GM21619 (cell line): ENCODE measurements at regions not wholly inside any gene's neighbourhood (a gene's known extent, or its start where the extent isn't known, plus 50 kb on each side); places are given as distances from the start of the nearest gene placed in this dataset.
"Not testable (repeated sequence)": the region's sequence is repeated elsewhere in the genome, so short reads cannot be mapped to it uniquely, and the experiment has no call there.

Experiments used
- ATAC-seq: cut with Tn5 transposase; IDR thresholded peaks from one replicate; pipeline ENCODE4 v1.9.1; 2021; ENCODE audit not compliant: unreplicated experiment

DNA sequence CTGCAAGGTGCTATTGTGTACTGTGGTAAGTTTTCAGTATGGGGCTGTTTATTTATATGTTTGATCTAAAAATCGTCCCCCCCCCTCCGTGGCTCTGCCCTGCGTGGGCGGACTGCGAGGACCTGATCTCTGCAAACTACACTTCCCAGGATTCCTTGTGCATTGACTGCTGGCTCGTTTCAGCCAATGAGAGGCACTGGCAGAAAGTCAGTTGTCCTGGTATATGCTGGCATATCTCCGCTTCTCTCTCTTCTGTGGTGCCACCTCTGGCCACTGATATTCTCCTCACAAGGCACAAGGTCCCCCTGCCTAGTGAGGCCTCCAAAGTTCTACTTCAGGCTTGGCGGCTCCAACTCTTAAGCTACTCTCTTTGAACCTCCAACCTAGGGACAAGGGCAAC lies 168.8 kb upstream of the ZFP42 start:
- no peak for ATAC-seq

DNA sequence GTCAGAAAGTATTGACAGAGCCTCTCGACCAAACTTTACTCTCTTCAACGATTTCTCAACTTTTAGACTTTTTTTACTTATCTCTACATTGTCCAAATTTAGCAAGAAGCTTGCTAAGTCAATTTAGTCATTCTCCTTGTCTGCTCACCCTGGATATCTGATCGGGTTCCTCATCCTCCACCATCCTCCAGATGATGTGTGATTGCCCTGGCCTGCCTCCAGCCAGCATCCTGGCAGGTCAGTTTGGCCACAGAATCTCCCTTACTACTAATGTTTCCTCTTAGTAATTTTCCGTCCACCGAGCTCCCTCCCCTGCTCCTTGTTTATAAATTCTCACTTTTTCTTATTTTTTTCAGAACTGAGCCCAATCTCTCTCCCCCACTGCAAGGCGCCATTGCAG lies 167.9 kb upstream of the ZFP42 start:
- no peak for ATAC-seq

DNA sequence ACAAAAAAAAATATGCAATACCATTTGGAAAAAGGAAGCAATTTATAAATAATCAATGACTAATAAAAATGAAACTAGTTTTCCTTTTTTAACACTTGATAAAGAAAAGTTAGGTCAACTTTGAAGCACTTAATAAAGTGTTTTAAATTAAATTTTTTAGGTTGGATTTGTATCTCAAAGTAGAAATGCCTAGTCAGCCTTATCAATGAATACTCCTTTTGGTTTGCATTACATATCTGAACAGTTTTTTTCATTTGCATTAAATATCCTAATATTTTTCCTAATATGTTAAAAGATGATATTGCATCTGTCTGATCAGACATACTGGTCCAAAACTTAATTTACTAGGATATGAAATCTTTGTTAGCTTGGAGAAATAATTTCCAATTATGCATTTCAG lies 155.8 kb upstream of the ZFP42 start:
- ATAC-seq = no peak

DNA sequence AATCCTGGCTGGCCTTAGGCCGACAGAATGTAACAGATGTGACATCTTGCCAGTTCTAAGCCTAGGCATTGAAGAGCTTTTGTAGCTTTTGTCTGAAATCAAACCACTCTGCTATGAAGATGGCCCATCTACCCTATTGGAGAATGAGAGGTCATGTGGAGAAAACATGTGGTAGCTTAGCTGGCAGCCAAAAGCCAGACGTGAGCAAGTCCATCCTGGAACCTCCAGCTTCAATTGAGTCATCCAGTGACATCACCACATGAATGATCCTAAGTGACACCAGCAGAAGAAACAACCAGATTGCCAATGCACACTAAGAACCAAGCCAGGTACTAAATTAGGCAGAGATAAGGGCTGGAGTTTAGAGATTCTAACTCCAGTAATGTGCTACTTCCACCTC lies 154.8 kb upstream of the ZFP42 start:
- ATAC-seq = no peak

DNA sequence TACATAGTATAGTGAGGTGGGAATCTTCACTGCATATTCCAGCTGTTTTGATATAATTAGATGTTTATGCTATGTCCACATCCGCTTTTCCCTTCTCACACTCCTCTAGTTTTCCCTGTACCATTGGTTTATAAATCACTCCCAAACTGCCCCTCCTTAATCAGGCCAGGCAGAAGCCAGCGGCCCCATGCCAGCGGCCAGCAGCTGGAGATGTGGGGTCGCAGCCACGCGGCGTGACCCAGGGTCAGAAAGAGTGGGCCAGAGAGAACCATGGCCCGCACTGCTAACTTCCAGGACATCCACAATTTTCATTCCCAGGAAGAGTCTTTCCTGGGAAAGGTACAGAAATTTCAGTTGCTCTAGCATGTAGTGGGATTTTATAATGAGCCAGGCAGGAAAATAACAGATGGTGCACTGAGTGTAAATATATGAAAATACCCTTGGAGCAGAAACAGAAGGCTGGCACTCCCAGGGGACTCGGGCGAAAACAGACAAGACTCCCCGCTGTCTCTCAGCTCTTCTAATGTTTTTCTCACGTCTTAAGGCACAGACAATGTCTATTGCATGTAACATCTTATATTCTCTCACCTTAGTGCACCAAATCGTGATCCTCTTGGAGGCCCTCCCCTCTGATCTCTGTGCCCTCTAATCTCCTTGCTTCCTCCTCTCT lies 145.9 kb upstream of the ZFP42 start:
- ATAC-seq = no peak

DNA sequence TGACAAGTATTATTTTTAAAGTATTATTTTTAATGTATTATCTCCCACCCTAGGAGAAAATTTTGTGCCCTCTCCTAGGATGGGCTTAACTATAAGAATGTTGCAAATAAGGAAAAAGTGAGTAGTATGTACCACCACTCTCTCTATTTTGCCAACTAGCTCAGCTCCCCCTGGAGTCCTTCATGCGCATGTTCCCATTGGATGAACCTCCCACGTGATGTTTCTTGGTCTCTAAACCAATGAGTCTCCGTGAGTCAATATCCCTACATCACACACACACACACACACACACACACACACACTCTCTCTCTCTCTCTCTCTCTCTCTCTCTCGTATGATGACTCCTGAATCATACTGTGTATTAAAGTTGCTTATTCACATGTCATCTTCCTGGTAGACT lies 129.7 kb upstream of the ZFP42 start:
- no peak for ATAC-seq

DNA sequence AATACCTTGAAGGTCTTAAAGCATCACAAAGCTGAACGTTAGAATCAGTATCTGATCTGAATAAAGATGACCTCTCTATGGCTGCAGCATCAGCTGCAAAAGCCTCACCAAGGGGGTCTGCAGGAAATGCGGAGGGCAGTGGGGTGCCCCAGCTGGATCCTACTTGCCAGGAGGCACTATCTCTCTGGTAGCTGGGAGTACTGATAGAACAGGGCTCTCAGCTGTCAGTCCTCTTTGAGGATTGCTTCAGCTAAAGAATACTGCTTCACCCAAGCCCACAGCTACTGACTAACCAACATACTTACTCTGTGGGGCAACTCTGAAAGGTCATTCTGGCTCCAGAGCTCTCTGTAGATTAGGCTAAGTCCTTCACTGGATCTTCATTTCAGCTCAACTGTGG lies 112.5 kb upstream of the ZFP42 start:
- ATAC-seq = no peak

DNA sequence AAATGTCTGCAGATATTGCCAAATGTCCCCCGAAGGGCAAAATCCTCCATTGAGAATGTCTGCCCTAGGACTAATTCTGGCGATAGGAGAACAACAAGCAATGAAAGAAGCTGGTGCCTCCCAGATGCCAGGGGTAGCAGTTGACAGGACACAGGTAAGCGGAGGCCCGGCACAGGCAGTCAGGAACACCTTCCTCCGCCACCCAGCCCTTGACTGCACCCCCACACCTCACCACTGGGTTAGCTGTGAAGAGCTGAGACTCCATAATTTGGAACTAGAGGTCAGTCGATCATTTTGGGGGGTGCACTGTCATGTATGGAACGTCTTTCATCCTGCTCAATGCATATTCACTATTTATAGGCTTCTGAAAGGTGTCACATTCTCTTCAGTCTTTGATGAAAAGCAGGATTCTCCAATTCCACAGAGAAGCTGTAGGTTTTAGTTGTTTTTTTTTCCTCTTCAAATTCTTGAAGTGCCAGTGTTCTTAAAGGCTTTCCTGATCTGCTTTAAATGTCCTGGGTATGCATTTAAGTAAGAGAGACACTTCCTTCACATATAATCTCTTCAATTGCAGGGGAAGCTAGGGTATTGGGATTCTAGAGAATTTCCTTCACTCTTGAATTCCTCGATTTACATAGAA lies 111.6 kb upstream of the ZFP42 start:
- ATAC-seq = no peak

DNA sequence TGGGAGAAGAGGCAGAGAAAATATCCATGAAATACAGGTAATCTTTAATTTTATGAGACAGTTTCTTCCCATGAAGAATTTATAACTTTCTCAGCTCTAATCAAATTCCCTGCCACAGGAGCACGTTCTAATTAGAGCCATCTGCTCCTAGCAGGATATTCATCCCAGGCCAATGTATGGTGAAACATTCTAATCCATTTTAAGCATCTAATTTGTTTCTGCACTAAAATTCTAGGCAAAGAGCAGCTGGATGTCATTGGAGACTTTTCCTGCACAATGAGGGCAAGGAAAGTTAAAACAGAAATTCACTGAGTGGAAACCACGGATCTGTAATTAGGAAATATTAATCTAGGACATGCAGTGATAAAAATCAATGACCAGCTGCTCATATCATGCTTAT lies 107.7 kb upstream of the ZFP42 start:
- ATAC-seq = no peak

DNA sequence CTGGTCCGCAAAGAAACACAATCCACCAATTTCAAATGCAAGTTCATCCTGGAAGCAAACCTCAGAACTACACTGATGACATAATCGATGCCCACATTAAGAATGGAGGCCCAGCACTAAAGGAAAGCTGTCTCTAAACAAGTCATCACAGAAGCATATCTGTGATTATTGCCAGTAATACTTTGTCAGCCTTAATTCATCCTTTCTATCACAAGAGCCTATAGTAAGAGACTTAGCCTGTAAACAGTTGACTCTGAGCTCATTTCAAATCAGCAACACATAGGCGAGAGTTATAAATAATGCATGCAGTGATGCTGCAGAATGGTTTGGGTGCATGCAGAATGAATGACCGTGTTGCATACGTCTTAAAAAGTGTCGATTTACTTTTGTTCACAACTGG lies 105.9 kb upstream of the ZFP42 start:
- no peak for ATAC-seq

DNA sequence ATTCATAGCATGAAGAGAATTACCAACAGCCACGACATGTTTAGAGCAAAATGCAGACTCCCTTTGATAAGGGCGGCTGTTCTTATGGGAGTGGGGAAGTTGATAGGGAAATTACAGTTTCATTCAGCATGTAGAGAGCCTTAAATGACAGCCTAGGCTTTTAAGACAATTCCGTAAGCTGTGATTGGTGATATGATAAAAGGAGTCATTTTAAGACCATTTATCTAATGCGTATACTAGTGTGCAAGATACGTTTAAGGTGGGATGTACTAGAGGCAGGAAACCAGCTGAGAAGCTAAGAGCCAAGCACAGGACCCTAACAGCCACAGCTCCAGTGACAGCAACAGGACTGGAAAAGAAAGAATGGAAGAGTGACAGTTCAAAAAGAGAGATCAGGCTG lies 102.2 kb upstream of the ZFP42 start:
- ATAC-seq = no peak

DNA sequence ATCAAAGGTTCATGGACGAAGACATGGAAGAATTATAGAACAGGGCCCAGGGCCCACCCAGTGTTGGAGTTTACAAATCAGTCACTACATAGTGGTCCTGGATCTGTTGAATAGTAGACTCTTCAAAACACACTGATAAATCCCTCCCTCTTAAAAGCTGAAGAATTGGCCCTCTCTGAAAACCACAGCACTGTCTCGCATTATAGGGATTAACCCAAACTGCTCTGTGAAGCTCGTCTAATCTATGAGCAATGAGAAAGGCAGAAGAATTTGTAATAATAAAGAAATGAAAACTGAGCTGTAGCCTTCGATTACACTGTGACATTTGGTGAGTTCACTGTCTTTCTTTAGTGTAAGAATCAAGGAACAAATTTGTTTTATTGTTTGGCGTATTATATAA lies 92.5 kb upstream of the ZFP42 start:
- ATAC-seq = no peak

DNA sequence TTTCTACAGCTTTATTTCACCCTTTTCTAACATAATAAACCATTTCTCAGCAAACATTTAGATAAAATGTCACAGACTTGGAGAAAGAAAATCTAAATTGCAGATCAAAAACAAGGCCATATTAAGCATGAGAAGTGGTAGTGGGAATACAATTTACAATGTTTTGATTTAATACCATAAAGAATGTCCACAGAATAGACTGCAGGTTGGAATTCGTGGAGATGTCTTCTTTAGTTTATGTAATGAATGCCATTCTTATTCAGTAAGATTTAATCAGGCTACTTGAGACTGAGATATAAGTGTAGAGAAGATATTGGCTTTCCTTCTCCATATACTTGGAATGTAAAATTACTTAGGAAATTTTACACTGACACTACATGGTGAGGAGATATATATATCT lies 91.9 kb upstream of the ZFP42 start:
- ATAC-seq = no peak

DNA sequence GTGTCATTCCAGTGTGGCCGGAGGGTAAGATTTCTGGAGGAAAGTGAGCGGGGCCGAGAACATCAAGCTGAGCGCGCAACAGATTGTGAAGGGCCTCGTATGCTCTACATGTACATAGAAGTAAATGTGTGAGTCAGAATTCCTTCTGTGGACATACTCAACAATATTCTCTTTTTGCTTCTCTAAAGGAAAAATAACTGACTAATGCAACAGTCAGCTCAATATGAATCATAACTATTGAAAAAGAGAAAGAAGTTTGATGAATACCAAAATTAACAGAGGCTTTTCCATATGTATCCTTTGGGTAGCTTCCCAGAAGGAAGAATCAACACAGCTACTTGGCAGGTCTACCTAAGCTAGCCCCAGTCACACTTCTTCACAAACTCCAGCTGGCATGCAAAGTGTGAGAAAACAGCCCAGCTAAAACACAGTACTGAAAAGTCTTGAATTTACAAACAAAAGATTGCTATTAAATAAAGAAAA lies 87.5 kb upstream of the ZFP42 start:
- no peak for ATAC-seq

DNA sequence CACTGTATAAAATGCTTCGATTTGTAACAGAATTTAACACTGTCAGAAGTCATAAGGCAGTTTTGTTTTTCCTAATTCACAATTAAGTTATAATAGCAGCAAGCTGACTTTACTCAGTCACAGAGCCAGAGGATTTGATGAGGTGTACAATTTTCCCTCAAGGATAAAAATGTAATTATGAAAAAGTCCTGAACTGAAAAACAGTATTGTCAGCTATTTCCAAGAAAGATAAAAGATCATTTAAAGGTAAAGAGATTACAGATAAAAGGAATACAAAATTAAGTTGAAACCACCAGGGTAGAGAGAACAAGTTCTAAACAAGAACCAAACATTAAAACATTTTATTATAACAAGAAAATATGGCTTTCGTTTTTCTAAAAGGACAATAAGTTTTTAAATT lies 86.8 kb upstream of the ZFP42 start:
- no peak for ATAC-seq

DNA sequence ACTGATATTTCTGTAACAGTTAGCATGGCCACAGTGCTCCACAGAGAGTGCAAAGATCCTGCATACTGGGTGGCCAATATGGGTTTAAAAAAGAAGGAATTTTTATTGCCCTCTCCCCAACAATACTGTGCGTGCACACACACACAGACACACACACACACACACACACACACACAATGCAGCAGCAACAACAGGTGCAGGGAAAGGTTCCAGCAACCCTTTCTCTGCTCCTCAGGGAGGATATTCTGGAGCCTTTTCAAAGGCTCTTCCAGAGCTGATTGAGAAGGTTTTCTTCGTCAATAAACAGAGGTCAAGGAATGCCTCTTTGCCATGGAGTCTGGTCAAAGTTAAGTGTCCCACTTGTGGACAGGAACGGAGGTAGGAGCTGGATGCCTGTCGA lies 84.8 kb upstream of the ZFP42 start:
- no peak for ATAC-seq

DNA sequence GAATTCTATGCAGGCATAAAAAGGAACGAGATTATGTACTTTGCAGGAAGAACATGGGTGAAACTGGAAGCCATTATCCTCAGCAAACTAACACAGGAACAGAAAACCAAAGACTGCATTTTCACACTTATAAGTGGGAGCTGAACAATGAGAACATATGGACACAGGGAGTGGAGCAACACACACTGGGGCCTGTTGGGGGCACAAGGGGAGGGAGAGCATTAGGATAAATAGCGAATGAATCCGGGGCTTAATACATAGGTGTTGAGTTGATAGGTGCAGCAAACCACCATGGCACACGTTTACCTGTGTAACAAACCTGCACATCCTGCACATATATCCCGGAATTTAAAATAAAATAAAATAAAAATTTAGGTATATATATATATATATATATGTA lies 80.2 kb upstream of the ZFP42 start:
- ATAC-seq = not testable (repeated sequence)

DNA sequence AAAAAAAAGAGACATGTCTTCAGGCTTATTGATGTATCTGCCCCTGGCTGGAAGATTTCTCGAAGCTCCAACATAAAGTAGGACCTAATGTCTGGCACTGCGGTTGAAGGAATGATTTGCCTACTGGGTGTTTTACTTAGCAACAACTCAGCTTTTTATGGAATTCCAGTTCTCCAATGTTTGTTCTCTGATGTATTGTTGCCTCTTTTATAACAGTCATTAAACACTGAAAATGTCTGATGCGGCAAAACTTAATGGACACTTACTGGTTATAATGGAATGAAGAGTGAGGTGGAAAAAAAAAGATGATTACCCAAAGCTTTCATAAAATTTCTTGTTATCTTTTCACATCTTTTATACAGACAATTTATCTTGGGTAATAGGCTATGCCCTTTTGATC lies 75.6 kb upstream of the ZFP42 start:
- ATAC-seq = no peak

DNA sequence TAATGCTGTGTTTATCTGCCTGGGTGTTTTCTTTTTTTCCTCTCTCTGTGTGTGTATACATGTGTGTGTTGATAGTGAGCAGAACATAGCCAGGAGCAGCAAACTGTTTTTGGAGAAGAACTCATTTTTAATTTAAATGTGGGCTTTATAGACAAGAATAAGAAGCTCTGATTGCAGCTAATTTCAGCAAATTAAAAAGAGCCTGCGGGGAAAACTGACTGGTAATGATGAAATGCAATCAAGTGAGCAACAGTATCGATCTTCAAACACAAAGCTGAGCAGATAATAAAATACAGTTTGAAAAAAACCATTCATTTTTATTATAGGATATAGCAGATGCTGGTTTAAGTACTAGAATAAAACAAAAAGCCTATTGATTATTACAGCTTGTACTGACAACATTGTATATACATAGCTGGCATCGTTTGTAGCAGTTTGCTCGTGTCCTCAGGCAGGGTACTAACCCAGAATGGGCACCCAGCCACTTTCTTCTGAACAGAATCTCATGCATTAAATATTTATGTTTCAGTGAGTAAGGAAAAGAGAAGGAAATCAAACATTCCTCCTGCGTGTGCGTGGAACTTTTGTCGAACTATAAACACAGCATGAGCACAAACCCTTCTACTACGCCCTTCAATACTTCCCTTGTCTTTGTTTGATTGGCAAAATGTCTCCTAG lies 73.5 kb upstream of the ZFP42 start:
- ATAC-seq = no peak

DNA sequence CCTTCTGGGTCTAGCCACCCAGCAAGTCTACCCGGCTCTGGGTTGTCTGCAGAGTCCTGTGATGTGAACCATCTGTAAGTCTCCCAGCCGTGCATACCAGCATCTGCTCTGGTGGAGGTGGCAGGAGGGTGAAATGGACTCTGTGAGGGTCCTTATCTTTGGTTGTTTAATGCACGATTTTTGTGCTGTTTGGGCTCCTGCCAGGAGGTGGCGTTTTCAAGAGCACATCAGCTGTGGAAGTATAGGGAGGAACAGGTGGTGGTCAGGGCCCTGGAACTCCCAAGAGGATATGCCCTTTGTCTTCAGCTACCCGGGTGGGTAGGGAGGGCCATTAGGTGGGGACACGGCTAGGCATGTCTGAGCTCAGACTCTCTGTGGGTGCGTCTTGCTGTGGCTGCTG lies 66.5 kb upstream of the ZFP42 start:
- ATAC-seq = no peak

DNA sequence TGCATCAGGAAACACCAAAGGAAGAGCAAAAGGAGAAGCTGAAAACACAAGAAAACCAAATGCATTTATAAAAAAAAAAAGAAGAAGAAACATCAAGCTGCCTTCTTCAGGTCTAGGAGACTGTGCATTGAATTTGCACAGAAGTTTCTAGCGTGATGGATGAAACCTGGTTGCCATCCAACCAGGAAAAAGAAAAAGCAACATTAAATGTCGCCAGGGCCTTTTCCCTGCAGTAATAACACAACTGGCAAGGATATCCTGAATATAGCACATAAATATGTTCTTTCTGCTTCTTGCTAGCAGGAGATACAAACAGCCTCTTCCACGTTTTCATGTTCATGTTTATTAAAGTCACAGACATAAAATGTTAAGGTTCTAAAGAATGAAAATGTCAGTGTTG lies 60.8 kb upstream of the ZFP42 start:
- ATAC-seq = no peak

DNA sequence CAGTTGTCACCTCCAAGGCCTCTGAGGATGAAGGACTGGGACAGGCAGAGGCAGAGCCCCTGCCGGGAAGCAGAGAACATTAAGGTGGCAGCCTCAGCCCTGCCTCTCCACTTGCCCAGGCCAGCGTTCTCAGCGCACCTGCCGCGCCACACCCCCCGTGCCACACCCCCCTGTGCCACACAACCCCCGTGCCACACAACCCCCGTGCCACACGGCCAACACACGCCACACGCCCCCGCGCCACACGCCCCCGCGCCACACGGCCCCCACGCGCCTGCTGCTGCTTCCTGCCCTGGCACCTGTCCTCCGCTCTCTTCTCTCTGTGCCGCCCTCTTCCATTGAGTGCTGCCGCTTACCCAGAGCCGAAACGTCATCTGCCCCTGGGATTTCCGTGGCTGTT lies 58.0 kb upstream of the ZFP42 start:
- no peak for ATAC-seq

DNA sequence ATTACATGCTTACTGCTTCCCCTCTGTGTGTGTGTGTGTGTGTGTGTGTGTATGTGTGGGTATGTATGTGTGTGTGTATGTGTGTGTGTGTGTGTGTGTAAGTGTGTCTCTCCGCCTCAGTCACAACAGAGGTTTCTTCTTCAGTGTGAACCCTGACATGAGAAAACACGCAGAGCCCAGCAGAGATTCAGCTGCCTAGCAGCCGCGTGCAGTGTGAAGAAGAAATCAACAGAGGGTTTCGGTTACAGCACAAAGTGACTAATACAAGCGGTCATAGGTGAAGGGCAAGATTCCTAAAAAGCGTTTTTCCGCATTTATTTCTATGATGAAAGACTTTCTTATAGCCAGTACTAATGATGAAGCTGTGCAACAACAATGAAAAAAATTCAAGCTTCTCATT lies 55.3 kb upstream of the ZFP42 start:
- ATAC-seq = no peak
